ENCODE measurements at regions not wholly inside any gene's neighbourhood (a gene's known extent, or its start where the extent isn't known, plus 50 kb on each side); places are given as distances from the start of the nearest gene placed in this dataset.

GRCh38 chr18:46395795-46396194 lies 261.2 kb downstream of the LOXHD1 start:
- Histone ChIP-seq H3K27ac (ENCODE audit: low read depth, low read length) (no peak overlapping the region), H3K9ac (ENCODE audit: extremely low read depth, low read length, poor library complexity, severe bottlenecking) (no peak overlapping the region), H3K4me3 (ENCODE audit: low read length) (no peak overlapping the region), H3K9me3 (ENCODE audit: control insufficient read depth, low read length) (no peaks in the 10 kb centered on the region), H3K4me1 (ENCODE audit: control insufficient read depth, insufficient read depth, low read length) (no peaks in the 10 kb centered on the region), H3K27me3 (ENCODE audit: control insufficient read depth, insufficient read depth, low read length, poor library complexity, severe bottlenecking) (no peaks in the 10 kb centered on the region), H3K36me3 (ENCODE audit: control insufficient read depth, insufficient read depth, low read length) (no peaks in the 10 kb centered on the region)
- Mint-ChIP-seq H3K4me1 (no peaks in the 10 kb centered on the region), H3K27me3 (ENCODE audit: insufficient read depth) (peaks cover 2% of the 10 kb centered on the region), H3K9me3 (no peaks in the 10 kb centered on the region), H3K36me3 (ENCODE audit: low read depth) (no peaks in the 10 kb centered on the region), H3K27ac (no peak overlapping the region), H3K4me3 (no peak overlapping the region)
- TF ChIP-seq CTCF (conservative IDR thresholded peaks at IDR 0.05) = no peak
- DNase-seq = no peak
- 89 to 96% methylated on average over 3 to 4 of the region's 4 CpGs for WGBS, 2 experiments (ENCODE audit: insufficient coverage in 1 of 2, insufficient read length in 1 of 2)

GRCh38 chr18:46397174-46397573 lies 259.8 kb downstream of the LOXHD1 start:
- no peak overlapping the region for H3K27ac ChIP-seq (ENCODE audit: low read depth, low read length)
- H3K4me1 ChIP-seq (ENCODE audit: control insufficient read depth, insufficient read depth, low read length) = no peaks in the 10 kb centered on the region
- Mint-ChIP-seq H3K36me3 (ENCODE audit: low read depth) (no peaks in the 10 kb centered on the region), H3K27ac (no peak overlapping the region), H3K9me3 (no peaks in the 10 kb centered on the region), H3K4me1 (no peaks in the 10 kb centered on the region), H3K27me3 (ENCODE audit: insufficient read depth) (peaks cover 2% of the 10 kb centered on the region), H3K4me3 (no peak overlapping the region)
- H3K9ac ChIP-seq (ENCODE audit: extremely low read depth, low read length, poor library complexity, severe bottlenecking) = no peak overlapping the region
- no peaks in the 10 kb centered on the region for H3K27me3 ChIP-seq (ENCODE audit: control insufficient read depth, insufficient read depth, low read length, poor library complexity, severe bottlenecking)
- no peak for DNase-seq
- no peak overlapping the region for H3K4me3 ChIP-seq (ENCODE audit: low read length)
- H3K36me3 ChIP-seq (ENCODE audit: control insufficient read depth, insufficient read depth, low read length) = no peaks in the 10 kb centered on the region
- H3K9me3 ChIP-seq (ENCODE audit: control insufficient read depth, low read length) = no peaks in the 10 kb centered on the region
- no peak for TF ChIP-seq CTCF (conservative IDR thresholded peaks at IDR 0.05)

GRCh38 chr18:46398005-46398404 lies 259.0 kb downstream of the LOXHD1 start:
- no peaks in the 10 kb centered on the region for H3K9me3 Mint-ChIP-seq
- H3K36me3 Mint-ChIP-seq (ENCODE audit: low read depth) = no peaks in the 10 kb centered on the region
- H3K27ac ChIP-seq (ENCODE audit: low read depth, low read length) = no peak overlapping the region
- peaks cover 2% of the 10 kb centered on the region for H3K27me3 Mint-ChIP-seq (ENCODE audit: insufficient read depth)
- H3K4me3 Mint-ChIP-seq = no peak overlapping the region
- H3K9ac ChIP-seq (ENCODE audit: extremely low read depth, low read length, poor library complexity, severe bottlenecking) = no peak overlapping the region
- H3K27ac Mint-ChIP-seq = no peak overlapping the region
- TF ChIP-seq CTCF (conservative IDR thresholded peaks at IDR 0.05) = no peak
- WGBS, 2 experiments (ENCODE audit: insufficient coverage in 1 of 2, insufficient read length in 1 of 2) = 93 to 100% methylated on average over 2 to 7 of the region's 7 CpGs
- no peaks in the 10 kb centered on the region for H3K9me3 ChIP-seq (ENCODE audit: control insufficient read depth, low read length)
- H3K4me3 ChIP-seq (ENCODE audit: low read length) = no peak overlapping the region
- no peaks in the 10 kb centered on the region for H3K4me1 ChIP-seq (ENCODE audit: control insufficient read depth, insufficient read depth, low read length)
- no peaks in the 10 kb centered on the region for H3K27me3 ChIP-seq (ENCODE audit: control insufficient read depth, insufficient read depth, low read length, poor library complexity, severe bottlenecking)
- no peak for DNase-seq
- no peaks in the 10 kb centered on the region for H3K36me3 ChIP-seq (ENCODE audit: control insufficient read depth, insufficient read depth, low read length)
- no peaks in the 10 kb centered on the region for H3K4me1 Mint-ChIP-seq
